ENCODE measurements at regions not wholly inside any gene's neighbourhood (a gene's known extent, or its start where the extent isn't known, plus 50 kb on each side); places are given as distances from the start of the nearest gene placed in this dataset.

DNA sequence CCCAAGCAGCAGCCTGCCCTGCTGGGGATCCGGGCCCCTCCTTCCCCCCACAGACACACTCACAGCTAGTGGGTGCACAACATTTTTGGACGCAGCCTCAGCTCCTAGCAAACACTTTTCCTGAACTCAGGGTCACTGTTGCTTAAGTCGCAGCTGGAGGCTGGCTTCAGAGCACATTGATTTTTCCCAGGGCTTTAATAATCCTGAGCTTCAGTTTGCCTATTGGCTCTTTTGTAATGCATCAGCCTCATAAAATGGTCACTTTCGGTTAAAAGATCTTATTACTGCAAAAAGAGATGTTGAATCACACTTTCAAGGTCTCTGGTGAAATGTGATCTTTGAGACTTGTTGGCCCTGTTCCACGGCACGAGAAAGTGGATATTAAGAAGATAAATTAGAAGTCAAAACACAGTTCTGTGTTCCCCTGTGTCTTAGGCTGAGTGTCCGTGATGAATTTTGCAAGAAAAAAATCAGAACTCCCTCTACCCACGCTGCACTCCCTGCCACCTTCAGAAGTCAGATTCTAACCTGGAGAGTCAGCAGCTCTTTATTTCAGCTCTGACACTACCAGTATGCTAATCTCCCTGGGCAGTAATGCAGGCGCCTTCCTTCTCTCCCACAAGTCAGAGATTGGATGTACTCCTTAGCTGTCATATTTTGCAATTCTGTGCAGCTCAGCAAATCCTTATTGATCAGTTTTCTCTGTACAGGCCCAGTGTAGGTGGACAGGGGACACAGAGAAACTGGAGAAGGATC, 158.2 kb upstream of the E2F8 start:
- Histone ChIP-seq H3K79me2 (ENCODE audit: control insufficient read depth, insufficient read depth, low read length) (no peaks in the 10 kb centered on the region), H3K4me3 (replicated peaks in 1 of 3; ENCODE audit: insufficient read depth in 1 of 3, low read depth in 1 of 3, low read length in 3 of 3) (no peak overlapping the region), H3K4me2 (ENCODE audit: insufficient read depth, low read length) (no peak overlapping the region), H2AFZ (ENCODE audit: low read depth, low read length) (no peak overlapping the region), H3K9me1 (replicated peaks; ENCODE audit: control insufficient read depth, extremely low read depth, insufficient read depth, low read length) (no peaks in the 10 kb centered on the region), H3K4me1 (ENCODE audit: control insufficient read depth, extremely low read depth, insufficient read depth, low read length) (no peaks in the 10 kb centered on the region), H3K9me3 (replicated peaks; ENCODE audit: control insufficient read depth, insufficient read depth, low read length) (no peaks in the 10 kb centered on the region), H3K27ac (ENCODE audit: insufficient read depth, low read depth, low read length) (no peak overlapping the region), H4K20me1 (replicated peaks; ENCODE audit: control insufficient read depth, extremely low read depth, insufficient read depth, low read length) (no peaks in the 10 kb centered on the region), H3K36me3 (ENCODE audit: control insufficient read depth in 2 of 2, extremely low read depth in 1 of 2, insufficient read depth in 2 of 2, low read length in 2 of 2) (no peaks in the 10 kb centered on the region), H3K27me3 (ENCODE audit: control insufficient read depth in 2 of 2, insufficient read depth in 2 of 2, low read length in 2 of 2) (no peaks in the 10 kb centered on the region), H3K9ac (replicated peaks; ENCODE audit: extremely low read depth, insufficient read depth, low read length) (no peak overlapping the region)
- no TSS peak for BruUV-seq (replicated peaks)
- CTCF ChIA-PET, result interaction anchor here (0.5 to 1.3 kb wide), 2 partner anchors 80 to 337 kb away, joined by 3 read pairs; no protein-coding TSS in a partner anchor
- TF ChIP-seq EZH2 (IDR thresholded peaks at IDR 0.05; ENCODE audit: borderline replicate concordance, low read depth, low read length, severe bottlenecking), result no peak
- TF ChIP-seq GATA2 (IDR thresholded peaks at IDR 0.05; ENCODE audit: insufficient read depth, insufficient read length, low read depth, low read length), result no peak
- TF ChIP-seq, protein P1, sequence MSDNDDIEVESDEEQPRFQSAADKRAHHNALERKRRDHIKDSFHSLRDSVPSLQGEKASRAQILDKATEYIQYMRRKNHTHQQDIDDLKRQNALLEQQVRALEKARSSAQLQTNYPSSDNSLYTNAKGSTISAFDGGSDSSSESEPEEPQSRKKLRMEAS (IDR thresholded peaks at IDR 0.05; ENCODE audit: insufficient read depth, insufficient read length), result no peak
- TF ChIP-seq POLR2A (IDR thresholded peaks at IDR 0.05; ENCODE audit: low read depth, low read length), result no peak
- TF ChIP-seq JUN (IDR thresholded peaks at IDR 0.05; ENCODE audit: borderline replicate concordance, insufficient read depth, insufficient read length, low read depth), result no peak
- no peak for TF ChIP-seq MYC (IDR thresholded peaks at IDR 0.05; ENCODE audit: low read depth, low read length)
- no peak for TF ChIP-seq FOS (IDR thresholded peaks at IDR 0.05; ENCODE audit: borderline replicate concordance, insufficient read depth, low read length)
- FAIRE-seq (no peak), DNase-seq (ENCODE audit: low read depth, low spot score) (no peak)
- dilution Hi-C loops (cut with MboI; ENCODE audit: extremely low pct_ligation_motif_present, low sequenced_read_pairs), result no loop called here
- POLR2A ChIA-PET, result no interaction called here
- intact Hi-C loops (cut with micrococcal nuclease), result no loop called here

DNA sequence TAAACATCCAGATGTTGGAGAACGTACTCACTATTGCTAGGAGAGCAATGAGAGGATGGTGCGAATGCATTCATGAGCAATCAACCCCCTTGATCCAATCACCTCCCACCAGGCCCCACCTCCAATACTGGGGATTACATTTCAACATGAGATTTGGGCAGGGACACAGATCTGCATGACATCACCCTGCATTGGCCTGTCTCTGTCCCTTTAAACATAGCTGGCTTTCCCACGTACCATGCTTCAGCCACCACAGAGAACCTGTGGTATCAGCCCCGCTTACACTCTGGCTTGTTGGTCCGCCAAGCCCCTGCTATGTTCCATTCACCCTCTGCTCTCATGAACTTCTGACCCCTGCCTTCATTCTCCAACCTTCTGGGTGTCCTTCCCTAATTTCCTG, 157.5 kb upstream of the E2F8 start:
- no peak overlapping the region for H3K9ac ChIP-seq (replicated peaks; ENCODE audit: extremely low read depth, insufficient read depth, low read length)

More for the DNA sequence above, 157.5 kb upstream of the E2F8 start:
- no TSS peak for BruUV-seq (replicated peaks)
- POLR2A ChIA-PET, result no interaction called here
- no peaks in the 10 kb centered on the region for H3K36me3 ChIP-seq (ENCODE audit: control insufficient read depth in 2 of 2, extremely low read depth in 1 of 2, insufficient read depth in 2 of 2, low read length in 2 of 2)
- H4K20me1 ChIP-seq (replicated peaks; ENCODE audit: control insufficient read depth, extremely low read depth, insufficient read depth, low read length), result no peaks in the 10 kb centered on the region
- H3K79me2 ChIP-seq (ENCODE audit: control insufficient read depth, insufficient read depth, low read length), result no peaks in the 10 kb centered on the region
- dilution Hi-C loops (cut with MboI; ENCODE audit: extremely low pct_ligation_motif_present, low sequenced_read_pairs), result no loop called here
- H3K9me3 ChIP-seq (replicated peaks; ENCODE audit: control insufficient read depth, insufficient read depth, low read length), result no peaks in the 10 kb centered on the region
- no peaks in the 10 kb centered on the region for H3K27me3 ChIP-seq (ENCODE audit: control insufficient read depth in 2 of 2, insufficient read depth in 2 of 2, low read length in 2 of 2)
- CTCF ChIA-PET, result interaction anchor here (1.3 kb wide), 1 partner anchor 81 kb away, joined by 3 read pairs; no protein-coding TSS in a partner anchor
- intact Hi-C loops (cut with micrococcal nuclease), result no loop called here
- H3K27ac ChIP-seq (ENCODE audit: insufficient read depth, low read depth, low read length), result no peak overlapping the region
- H2AFZ ChIP-seq (ENCODE audit: low read depth, low read length), result no peak overlapping the region
- H3K9me1 ChIP-seq (replicated peaks; ENCODE audit: control insufficient read depth, extremely low read depth, insufficient read depth, low read length), result no peaks in the 10 kb centered on the region
- no peak overlapping the region for H3K4me3 ChIP-seq (replicated peaks in 1 of 3; ENCODE audit: insufficient read depth in 1 of 3, low read depth in 1 of 3, low read length in 3 of 3)
- H3K4me2 ChIP-seq (ENCODE audit: insufficient read depth, low read length), result no peak overlapping the region
- H3K4me1 ChIP-seq (ENCODE audit: control insufficient read depth, extremely low read depth, insufficient read depth, low read length), result no peaks in the 10 kb centered on the region
- no peak for DNase-seq (ENCODE audit: low read depth, low spot score)
- TF ChIP-seq JUN (IDR thresholded peaks at IDR 0.05; ENCODE audit: borderline replicate concordance, insufficient read depth, insufficient read length, low read depth) (no peak), FOS (IDR thresholded peaks at IDR 0.05; ENCODE audit: borderline replicate concordance, insufficient read depth, low read length) (no peak), EZH2 (IDR thresholded peaks at IDR 0.05; ENCODE audit: borderline replicate concordance, low read depth, low read length, severe bottlenecking) (no peak), POLR2AphosphoS5 (IDR thresholded peaks at IDR 0.05; ENCODE audit: insufficient read depth, low read depth, low read length) (no peak), GATA2 (IDR thresholded peaks at IDR 0.05; ENCODE audit: insufficient read depth, insufficient read length, low read depth, low read length) (no peak), MYC (IDR thresholded peaks at IDR 0.05; ENCODE audit: low read depth, low read length) (no peak), POLR2A (IDR thresholded peaks at IDR 0.05; ENCODE audit: low read depth, low read length) (no peak)
- TF ChIP-seq, protein P2, sequence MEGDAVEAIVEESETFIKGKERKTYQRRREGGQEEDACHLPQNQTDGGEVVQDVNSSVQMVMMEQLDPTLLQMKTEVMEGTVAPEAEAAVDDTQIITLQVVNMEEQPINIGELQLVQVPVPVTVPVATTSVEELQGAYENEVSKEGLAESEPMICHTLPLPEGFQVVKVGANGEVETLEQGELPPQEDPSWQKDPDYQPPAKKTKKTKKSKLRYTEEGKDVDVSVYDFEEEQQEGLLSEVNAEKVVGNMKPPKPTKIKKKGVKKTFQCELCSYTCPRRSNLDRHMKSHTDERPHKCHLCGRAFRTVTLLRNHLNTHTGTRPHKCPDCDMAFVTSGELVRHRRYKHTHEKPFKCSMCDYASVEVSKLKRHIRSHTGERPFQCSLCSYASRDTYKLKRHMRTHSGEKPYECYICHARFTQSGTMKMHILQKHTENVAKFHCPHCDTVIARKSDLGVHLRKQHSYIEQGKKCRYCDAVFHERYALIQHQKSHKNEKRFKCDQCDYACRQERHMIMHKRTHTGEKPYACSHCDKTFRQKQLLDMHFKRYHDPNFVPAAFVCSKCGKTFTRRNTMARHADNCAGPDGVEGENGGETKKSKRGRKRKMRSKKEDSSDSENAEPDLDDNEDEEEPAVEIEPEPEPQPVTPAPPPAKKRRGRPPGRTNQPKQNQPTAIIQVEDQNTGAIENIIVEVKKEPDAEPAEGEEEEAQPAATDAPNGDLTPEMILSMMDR (IDR thresholded peaks at IDR 0.05; ENCODE audit: extremely low read depth in 1 of 2, insufficient read depth in 1 of 2, low read depth in 1 of 2, low read length in 2 of 2), result no peak
- TF ChIP-seq, protein P1 (IDR thresholded peaks at IDR 0.05; ENCODE audit: insufficient read depth, insufficient read length), result no peak
- no peak for FAIRE-seq

Measured in endothelial cell of umbilical vein (primary cell).